ENCODE measurements at regions not wholly inside any gene's neighbourhood (a gene's known extent, or its start where the extent isn't known, plus 50 kb on each side); places are given as distances from the start of the nearest gene placed in this dataset.

GRCh38 chr7:132652507-132652906 is 76.2 kb upstream of the PLXNA4 start:
- no peak for DNase-seq (ENCODE audit: low spot score)
- in situ Hi-C loops (cut with MboI; ENCODE audit: low pct_unique_long_range_greater_than_20kb, low sequenced_read_pairs, unreplicated experiment), result no loop called here
- TF ChIP-seq, protein P1, sequence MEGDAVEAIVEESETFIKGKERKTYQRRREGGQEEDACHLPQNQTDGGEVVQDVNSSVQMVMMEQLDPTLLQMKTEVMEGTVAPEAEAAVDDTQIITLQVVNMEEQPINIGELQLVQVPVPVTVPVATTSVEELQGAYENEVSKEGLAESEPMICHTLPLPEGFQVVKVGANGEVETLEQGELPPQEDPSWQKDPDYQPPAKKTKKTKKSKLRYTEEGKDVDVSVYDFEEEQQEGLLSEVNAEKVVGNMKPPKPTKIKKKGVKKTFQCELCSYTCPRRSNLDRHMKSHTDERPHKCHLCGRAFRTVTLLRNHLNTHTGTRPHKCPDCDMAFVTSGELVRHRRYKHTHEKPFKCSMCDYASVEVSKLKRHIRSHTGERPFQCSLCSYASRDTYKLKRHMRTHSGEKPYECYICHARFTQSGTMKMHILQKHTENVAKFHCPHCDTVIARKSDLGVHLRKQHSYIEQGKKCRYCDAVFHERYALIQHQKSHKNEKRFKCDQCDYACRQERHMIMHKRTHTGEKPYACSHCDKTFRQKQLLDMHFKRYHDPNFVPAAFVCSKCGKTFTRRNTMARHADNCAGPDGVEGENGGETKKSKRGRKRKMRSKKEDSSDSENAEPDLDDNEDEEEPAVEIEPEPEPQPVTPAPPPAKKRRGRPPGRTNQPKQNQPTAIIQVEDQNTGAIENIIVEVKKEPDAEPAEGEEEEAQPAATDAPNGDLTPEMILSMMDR (IDR thresholded peaks at IDR 0.05; ENCODE audit: extremely low read depth, insufficient read depth, missing control alignments), result no peak

- TF ChIP-seq, protein P1 (IDR thresholded peaks at IDR 0.05; ENCODE audit: extremely low read depth, insufficient read depth, missing control alignments), result no peak
- DNase-seq (ENCODE audit: low spot score), result no peak
- in situ Hi-C loops (cut with MboI; ENCODE audit: low pct_unique_long_range_greater_than_20kb, low sequenced_read_pairs, unreplicated experiment), result no loop called here
Observed at GRCh38 chr7:132650498-132650897, 74.2 kb upstream of the PLXNA4 start.

DNA sequence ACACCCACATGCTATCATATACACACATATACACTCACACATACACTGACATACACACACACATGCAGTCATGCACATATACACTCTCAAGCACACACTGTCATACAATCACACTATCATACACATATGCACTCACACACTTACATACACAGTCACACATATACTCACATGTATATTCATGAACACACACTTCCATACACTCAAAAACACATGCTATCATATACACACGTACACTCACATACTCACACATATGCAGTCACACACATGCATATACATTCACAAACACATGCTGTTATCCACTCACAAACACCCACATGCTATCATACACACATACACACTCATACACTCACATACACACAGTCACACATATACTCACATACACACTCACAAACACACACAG is 71.0 kb upstream of the PLXNA4 start:
- in situ Hi-C loops (cut with MboI; ENCODE audit: low pct_unique_long_range_greater_than_20kb, low sequenced_read_pairs, unreplicated experiment), result no loop called here
- TF ChIP-seq, protein P1 (IDR thresholded peaks at IDR 0.05; ENCODE audit: extremely low read depth, insufficient read depth, missing control alignments), result no peak

GRCh38 chr7:132646052-132646451 is 69.8 kb upstream of the PLXNA4 start:
- TF ChIP-seq, protein P1 (IDR thresholded peaks at IDR 0.05; ENCODE audit: extremely low read depth, insufficient read depth, missing control alignments), result no peak
- DNase-seq (ENCODE audit: low spot score), result no peak

More for the DNA sequence above, 71.0 kb upstream of the PLXNA4 start:
- DNase-seq (ENCODE audit: low spot score), result no peak

DNA sequence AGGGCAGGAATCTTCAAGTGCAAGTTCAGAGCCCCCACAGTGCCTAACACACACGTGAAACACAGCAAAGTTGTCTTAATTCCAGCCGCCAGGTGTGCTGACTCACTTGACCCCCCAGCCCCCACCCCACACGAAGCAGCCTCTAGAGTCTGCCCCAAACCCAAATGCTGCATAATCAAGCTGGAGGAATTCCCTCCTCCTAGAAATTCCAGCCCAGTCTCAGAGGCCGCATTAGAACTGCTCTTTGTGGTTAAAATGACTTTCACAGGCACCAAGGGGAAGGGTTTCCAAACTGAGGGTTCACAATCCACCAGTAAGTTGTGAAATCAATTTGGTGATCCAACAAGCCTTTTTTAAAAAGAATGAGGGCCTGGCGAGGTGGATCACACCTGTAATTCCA is 67.0 kb upstream of the PLXNA4 start:
- in situ Hi-C loops (cut with MboI; ENCODE audit: low pct_unique_long_range_greater_than_20kb, low sequenced_read_pairs, unreplicated experiment), result no loop called here
- TF ChIP-seq, protein P1 (IDR thresholded peaks at IDR 0.05; ENCODE audit: extremely low read depth, insufficient read depth, missing control alignments), result no peak
- no peak for DNase-seq (ENCODE audit: low spot score)

More at GRCh38 chr7:132646052-132646451, 69.8 kb upstream of the PLXNA4 start:
- in situ Hi-C loops (cut with MboI; ENCODE audit: low pct_unique_long_range_greater_than_20kb, low sequenced_read_pairs, unreplicated experiment), result no loop called here

DNA sequence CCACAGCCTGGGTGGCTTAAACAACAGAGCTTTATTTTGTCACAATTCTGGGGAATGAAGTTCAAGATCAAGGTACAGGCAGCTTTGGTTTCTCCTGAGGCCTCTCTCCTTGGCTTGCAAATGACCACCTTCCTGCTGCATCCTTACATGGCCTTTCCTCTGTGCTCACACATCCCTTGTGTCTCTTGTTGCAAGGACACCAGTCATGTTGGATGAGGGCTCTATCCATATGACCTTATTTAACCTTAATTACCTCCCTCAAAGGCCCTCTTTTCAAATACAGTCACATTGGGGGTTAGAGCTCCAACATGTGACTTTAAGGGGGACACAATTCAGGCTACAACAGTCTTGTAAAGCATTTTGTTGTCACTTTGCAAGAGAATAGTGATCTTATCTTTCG is 65.0 kb upstream of the PLXNA4 start:
- in situ Hi-C loops (cut with MboI; ENCODE audit: low pct_unique_long_range_greater_than_20kb, low sequenced_read_pairs, unreplicated experiment), result no loop called here
- no peak for DNase-seq (ENCODE audit: low spot score)
- TF ChIP-seq, protein P1 (IDR thresholded peaks at IDR 0.05; ENCODE audit: extremely low read depth, insufficient read depth, missing control alignments), result no peak

DNA sequence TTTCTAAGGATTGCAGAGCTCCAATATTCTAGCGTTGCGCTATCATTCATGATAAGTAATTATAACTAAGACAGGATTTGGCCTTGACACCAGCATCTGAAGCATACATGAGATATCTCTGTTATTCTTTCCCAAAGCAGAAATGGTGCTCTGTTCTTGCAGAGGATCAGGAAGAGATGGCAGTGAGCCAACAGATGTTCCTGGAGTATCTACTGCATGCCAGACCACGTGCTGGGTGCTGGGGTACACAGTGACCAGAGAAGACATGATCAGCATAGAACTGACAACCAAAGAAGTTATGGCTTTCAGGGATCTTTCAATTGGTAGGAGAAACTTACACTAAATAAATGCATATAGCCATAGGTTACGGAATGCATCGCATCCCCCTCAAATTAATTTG is 63.7 kb upstream of the PLXNA4 start:
- in situ Hi-C loops (cut with MboI; ENCODE audit: low pct_unique_long_range_greater_than_20kb, low sequenced_read_pairs, unreplicated experiment), result no loop called here
- TF ChIP-seq, protein P1 (IDR thresholded peaks at IDR 0.05; ENCODE audit: extremely low read depth, insufficient read depth, missing control alignments), result no peak
- DNase-seq (ENCODE audit: low spot score), result no peak
